HG03442 (cell line): ENCODE measurements at regions not wholly inside any gene's neighbourhood (a gene's known extent, or its start where the extent isn't known, plus 50 kb on each side); places are given as distances from the start of the nearest gene placed in this dataset.

Experiments used
- ATAC-seq: cut with Tn5 transposase; IDR thresholded peaks from one replicate; pipeline ENCODE4 v1.9.1; 2021; ENCODE audit warnings: mild to moderate bottlenecking, moderate library complexity; ENCODE audit not compliant: unreplicated experiment

DNA sequence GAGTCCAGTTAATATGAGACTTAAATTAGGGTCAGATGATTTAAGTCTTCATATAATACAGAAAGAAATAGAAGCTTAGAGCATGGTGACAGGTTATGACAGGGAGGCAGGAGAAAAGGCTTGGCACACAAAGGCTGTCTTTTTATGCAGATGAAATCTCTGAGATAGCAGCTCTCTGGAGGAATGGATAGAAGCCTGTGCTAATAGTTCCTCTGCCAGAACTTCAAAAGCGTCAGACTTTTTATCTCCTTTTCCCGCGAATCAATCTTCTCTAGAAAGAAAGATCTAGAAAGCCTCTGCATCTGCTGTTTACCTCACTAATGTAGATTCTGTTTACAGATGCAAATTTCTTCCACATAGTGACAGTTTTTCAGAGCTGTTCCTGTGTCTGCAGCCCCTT, 1106.2 kb downstream of the XPNPEP1 start:
- ATAC-seq, result no peak

DNA sequence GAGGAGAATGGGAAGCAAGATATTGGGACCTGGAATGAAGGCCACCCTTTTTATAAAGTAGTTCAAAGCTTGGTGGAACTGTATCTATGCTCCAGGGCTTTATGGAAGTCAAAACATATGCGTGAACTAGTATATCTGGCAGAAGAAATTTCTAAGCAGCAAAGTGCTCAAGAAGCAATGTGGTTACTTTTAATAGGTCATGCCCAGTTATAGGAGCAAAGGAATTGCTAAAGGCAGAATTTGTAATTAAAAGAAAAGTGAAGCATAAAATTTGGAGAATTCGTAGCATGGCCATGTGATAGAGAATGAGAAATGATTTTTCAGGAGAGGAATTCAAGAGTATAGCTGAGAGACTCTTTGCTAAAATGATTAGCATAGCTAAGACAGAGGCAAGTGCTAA, 1110.4 kb downstream of the XPNPEP1 start:
- ATAC-seq, result no peak

GRCh38 chr10:108812296-108812695, 1111.0 kb downstream of the XPNPEP1 start:
- ATAC-seq, result no peak

- no peak for ATAC-seq
Observed at GRCh38 chr10:108808228-108808627, 1115.1 kb downstream of the XPNPEP1 start.

- ATAC-seq, result no peak
Observed at GRCh38 chr10:108801775-108802517, 1121.4 kb downstream of the XPNPEP1 start.

DNA sequence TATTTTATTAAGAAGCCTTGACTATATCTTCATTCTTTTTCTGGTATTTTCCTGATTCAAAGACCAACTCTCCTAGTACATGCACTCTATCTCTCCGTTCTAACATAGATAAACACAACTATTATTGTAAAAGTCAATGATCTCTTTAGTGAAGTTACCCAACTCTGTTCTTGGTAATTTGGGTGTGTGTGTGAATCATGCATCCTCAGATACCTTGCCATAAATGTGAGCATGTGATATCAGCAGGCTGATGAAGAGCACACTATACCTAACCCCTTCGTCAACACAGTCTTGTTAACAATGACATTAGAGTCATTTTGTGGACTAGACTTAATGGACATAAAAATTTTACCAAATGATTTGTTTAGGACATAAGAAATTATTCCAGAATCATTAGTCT, 1122.1 kb downstream of the XPNPEP1 start:
- ATAC-seq, result no peak

DNA sequence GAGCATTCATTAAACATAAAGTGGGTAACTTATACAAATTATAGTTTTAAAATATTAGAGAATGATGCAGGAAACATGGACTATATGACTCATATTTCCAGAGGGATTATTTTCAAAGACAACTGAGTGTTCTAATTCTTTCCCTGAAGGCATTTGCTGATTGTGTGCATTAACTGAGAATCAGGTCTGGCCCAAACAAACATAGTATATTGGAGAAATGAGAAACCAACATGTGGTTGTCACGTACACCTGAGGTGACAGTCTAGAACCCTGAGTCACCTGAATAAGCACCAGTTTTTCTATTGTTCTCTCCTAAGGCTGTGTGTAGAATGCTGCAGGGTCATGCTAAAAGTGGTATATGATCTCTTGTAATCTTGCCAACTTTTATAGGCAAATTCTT, 1125.7 kb downstream of the XPNPEP1 start:
- ATAC-seq, result no peak

DNA sequence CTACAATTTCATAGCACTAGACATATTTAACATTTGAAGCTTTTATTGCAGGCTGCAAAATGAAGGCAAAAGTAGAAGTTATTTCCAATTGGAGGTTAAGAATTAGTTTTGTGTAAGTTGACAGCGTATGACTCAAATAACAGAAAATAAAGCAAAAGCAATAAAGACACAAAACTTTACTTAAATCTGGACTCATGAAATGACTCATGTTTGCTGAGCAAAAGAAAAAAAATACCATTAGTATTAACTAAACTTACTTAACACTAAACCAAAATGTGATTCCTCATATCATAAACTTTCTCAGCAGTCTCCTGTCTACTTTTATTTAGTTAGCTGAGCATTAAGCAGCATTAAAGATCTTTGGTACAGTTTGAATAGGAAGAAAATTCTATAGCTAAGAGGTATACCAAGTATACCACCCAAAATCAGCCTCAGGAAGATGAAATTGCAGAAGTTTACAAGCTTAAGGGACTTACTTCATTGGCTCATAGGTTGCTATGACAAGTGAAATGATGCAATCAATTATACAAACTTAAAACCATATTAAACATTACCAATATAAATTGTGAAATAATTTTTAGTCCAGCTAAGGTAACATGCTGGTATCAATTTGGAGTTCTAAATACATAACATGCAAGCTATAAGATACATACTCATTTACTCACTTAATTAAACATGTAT, 1131.4 kb downstream of the XPNPEP1 start:
- no peak for ATAC-seq

DNA sequence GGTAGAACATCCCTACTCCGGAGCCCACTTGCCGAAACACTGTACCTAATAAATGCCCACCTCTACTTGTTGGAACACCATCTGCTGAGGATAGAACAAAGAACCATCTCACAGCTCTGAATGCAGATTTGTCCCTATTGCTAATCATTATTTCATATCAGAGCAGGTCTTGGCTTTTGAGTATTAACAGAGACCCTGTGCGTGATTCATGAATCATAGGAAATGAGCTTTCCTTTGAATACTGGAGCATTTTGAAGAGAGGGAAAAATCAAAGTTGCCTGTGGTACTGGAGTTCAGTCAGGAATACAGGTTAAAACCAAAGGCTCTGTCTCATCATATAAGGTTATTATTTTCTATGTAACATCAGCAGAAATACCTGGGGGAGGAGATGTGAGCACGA, 1132.3 kb downstream of the XPNPEP1 start:
- ATAC-seq, result no peak

- peak; percentile 86 for ATAC-seq
Observed at GRCh38 chr10:108789919-108790318, 1133.4 kb downstream of the XPNPEP1 start.

DNA sequence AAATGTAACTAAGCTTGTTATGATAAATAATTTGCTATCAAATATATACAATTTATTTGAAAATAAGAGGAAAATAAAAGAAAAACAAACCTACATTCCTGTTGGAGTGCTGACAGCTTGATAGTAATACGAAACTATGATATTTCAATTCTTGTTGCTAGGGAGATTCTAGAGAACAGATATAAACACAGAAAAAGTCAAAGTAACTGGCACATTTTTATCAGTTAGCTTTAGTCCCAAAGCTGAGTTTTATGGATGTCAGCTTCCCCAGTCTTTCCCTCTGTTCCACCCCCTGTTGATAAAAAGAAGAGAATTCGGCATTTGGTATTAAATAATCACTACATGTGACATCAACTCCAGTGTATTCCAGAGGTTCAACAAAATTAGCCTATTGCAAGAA, 1134.0 kb downstream of the XPNPEP1 start:
- ATAC-seq, result no peak

GRCh38 chr10:108788891-108789290, 1134.4 kb downstream of the XPNPEP1 start:
- ATAC-seq, result no peak

- ATAC-seq, result no peak
Observed at GRCh38 chr10:108787932-108788331, 1135.4 kb downstream of the XPNPEP1 start.

- no peak for ATAC-seq
Observed at GRCh38 chr10:108785011-108785410, 1138.3 kb downstream of the XPNPEP1 start.

GRCh38 chr10:108784534-108784933, 1138.8 kb downstream of the XPNPEP1 start:
- ATAC-seq, result no peak

DNA sequence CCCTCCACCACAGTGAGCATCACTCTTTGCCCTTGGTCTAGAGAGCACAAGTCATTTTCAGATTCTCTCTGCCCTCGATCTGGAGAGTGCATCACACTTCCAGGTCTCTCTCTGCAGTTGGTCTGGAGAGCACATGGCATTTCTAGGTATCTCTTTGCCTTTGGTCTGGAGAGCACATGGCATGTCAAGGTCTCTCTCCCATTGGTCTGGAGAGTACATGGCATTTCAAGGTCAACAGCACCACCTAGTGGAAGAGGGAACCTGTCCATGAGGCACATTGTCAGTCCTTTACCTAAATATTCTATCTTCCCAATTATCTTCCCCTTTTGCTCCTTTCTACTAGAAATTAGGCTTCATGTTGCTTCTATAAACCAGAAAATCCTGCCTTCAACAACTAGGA, 1139.4 kb downstream of the XPNPEP1 start:
- peak; percentile 85 for ATAC-seq

GRCh38 chr10:108782411-108782810, 1140.9 kb downstream of the XPNPEP1 start:
- no peak for ATAC-seq

DNA sequence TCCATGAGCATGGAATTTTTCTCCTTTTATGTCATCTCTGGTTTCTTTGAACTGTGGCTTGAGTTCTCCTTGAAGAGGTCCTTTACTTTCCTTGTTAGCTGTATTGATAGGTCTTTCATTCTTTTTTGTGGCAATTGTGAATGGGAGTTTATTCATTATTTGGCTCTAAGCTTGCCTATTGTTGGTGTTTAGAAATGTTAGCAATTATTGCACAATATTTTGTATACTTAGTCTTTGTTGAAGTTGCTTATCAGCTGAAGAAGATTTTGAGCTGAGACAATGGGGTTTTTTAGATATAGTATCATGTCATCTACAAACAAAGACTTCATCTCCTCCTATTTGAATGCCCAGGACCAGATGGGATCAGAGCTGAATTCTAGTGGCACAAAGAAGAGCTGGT, 1143.8 kb downstream of the XPNPEP1 start:
- ATAC-seq, result no peak

- no peak for ATAC-seq
Observed at GRCh38 chr10:108775911-108776475, 1147.3 kb downstream of the XPNPEP1 start.

DNA sequence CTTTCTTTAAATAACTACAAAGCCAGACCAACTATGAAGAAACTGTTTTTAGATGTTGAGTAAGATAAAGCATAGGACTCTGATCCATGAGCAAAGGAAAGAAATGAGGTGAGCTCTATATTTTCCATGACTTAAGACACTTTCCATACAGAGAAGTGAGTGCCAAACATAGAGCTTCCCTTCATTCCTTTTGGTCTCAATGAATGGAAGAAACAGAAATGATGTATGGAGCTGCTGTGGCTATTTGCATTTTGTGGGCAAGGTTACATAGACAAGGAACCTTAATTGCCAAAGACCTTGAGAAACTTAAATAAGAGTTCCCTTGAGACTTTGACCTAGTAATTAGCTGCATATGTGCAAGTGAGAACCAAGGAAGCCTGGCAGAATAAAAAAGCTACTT, 1152.2 kb downstream of the XPNPEP1 start:
- ATAC-seq, result no peak

DNA sequence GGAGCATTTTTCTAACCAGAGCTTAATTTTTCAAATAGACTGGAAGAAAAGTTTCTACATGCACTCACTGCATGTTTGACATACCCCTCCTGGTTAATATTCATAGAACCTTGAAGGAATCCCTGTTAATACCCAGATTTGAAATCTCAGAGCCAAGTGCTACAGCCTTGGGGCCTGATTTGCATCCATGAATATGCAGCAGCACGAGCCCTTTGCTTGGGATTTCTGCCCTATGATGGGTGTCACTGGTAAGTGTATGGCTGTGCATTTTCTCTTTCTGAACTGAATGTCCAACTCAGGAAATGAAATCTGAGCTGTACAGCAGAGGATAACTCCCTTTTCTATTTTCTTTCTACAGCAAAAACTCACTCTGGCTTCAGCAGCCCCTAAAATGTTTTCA, 1157.5 kb downstream of the XPNPEP1 start:
- no peak for ATAC-seq

DNA sequence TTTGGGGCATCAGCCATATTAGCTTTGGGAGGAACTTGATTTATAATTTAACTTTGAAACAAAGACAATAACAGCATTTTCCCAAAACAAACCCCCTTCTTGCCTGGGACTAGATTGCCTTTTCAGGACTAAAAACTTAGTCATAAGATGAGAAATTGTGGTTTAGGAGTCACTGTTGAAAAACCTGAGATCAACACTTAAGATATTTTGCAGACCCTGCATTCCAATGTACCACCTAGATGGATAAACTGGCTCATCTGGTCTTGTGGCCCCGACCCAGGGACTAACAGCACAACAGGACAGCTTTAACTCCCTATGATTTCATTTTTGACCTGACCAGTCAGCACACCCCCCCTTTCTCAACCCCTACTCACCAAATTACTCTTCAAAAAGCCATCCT, 1165.4 kb downstream of the XPNPEP1 start:
- no peak for ATAC-seq
